Esophagus squamous epithelium (tissue), 4 donors: ENCODE measurements at regions not wholly inside any gene's neighbourhood (a gene's known extent, or its start where the extent isn't known, plus 50 kb on each side); places are given as distances from the start of the nearest gene placed in this dataset.

Experiments used
- POLR2A ChIP-seq, 4 donors: fragments of 450-650 bp; IDR thresholded peaks; one replicate each; pipeline ENCODE4 v1.6.1; 2017; ENCODE audit warnings: antibody characterized with exemption in 4 of 4, mild to moderate bottlenecking in 4 of 4, moderate library complexity in 3 of 4
- TF ChIP-seq, protein P1 (sequence below), 6 experiments: fragments of 450-650 bp in 4 of 6; fragments of 200-600 bp in 2 of 6; sonication (generic) in 2 of 6; IDR thresholded peaks; one replicate each; pipeline ENCODE4 v1.5.1; 2016 to 2019; ENCODE audit warnings: antibody characterized with exemption in 6 of 6, mild to moderate bottlenecking in 4 of 6, moderate library complexity in 4 of 6

DNA sequence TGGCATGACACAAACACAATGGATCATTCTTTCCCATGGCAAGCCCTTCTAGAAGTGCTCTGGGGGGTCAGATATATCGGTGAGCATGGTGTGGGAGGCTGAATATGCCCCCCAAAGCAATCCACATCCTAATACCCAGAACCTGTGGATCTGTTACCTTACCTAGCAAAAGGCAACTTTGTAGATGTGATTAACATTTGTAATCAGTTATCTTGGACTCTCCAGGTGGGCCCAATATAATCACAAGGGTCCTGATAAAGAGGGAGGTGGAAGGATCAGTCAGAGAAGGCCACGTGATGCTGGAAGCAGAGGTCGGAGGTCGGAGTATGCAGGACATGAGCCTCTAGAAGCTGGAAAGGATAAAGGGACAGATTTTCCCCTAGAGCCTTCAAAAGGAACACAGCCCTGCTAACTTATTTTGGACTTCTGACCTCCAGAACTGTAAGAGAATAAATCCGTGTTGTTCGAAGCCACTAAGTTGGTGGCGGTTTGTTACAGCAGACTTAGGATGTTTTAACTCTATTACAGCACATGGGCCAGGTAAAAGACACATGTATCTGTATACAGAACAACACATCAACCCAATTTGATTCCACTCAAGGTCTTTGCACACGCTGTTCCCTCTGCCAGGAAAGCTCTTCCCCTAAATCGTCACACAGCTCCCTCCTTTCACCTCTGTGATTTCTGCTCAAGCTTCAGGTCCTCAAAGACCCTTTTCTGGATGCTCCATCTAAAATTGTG lies 115.3 kb downstream of the NOG start:
- TF ChIP-seq POLR2A (IDR thresholded peaks at IDR 0.05) = no peak
- TF ChIP-seq, protein P1, sequence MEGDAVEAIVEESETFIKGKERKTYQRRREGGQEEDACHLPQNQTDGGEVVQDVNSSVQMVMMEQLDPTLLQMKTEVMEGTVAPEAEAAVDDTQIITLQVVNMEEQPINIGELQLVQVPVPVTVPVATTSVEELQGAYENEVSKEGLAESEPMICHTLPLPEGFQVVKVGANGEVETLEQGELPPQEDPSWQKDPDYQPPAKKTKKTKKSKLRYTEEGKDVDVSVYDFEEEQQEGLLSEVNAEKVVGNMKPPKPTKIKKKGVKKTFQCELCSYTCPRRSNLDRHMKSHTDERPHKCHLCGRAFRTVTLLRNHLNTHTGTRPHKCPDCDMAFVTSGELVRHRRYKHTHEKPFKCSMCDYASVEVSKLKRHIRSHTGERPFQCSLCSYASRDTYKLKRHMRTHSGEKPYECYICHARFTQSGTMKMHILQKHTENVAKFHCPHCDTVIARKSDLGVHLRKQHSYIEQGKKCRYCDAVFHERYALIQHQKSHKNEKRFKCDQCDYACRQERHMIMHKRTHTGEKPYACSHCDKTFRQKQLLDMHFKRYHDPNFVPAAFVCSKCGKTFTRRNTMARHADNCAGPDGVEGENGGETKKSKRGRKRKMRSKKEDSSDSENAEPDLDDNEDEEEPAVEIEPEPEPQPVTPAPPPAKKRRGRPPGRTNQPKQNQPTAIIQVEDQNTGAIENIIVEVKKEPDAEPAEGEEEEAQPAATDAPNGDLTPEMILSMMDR (IDR thresholded peaks at IDR 0.05) = no peak
